Activated CD4-positive, alpha-beta T cell treated with anti-CD3 and anti-CD28 coated beads, Interleukin-10, Interleukin-2, amounts not matched to agents 100 ng/mL and 50 ng/mL, durations not matched to agents 16 hours and 8 hours (primary cell): ENCODE measurements at regions not wholly inside any gene's neighbourhood (a gene's known extent, or its start where the extent isn't known, plus 50 kb on each side); places are given as distances from the start of the nearest gene placed in this dataset.

Experiments
- DNase-seq: peaks from one replicate; pipeline ENCODE4 v3.0.0-alpha.2; 2020

- no peak for DNase-seq
Measured at GRCh38 chr3:127370906-127371305, 83.1 kb upstream of the PRR20G start.

DNA sequence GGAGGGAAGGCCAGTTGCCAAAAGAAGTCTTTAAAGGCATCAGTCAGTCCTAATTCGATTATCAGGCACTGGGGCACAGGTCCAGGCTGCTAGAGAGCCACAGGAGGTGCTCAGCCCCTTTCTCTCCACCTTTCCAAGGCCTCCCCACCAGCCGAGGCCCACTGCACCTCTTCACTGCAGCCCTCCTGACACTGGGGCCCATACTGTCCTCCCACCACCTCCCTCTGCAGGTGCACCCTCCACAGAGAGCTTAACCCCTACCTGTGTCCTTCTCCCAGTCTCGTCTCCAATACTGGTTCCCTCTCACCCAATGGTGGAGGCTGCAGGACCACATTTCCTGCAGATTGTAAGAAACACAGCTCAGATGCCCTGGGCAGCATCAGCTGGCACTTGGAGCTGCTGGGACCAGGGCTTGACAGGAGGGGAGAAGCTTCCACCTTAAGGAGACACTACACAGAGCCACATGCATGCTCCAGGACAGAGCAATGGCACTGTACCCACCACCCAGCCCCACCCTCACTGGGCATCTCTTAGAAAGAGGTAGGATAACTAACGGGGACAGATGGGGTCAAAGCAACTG is 81.6 kb upstream of the PRR20G start:
- DNase-seq, result no peak

GRCh38 chr3:127368186-127369032 is 80.6 kb upstream of the PRR20G start:
- DNase-seq, result no peak

GRCh38 chr3:127367593-127367992 is 79.7 kb upstream of the PRR20G start:
- no peak for DNase-seq

- DNase-seq, result no peak
Measured at GRCh38 chr3:127366383-127366782, 78.5 kb upstream of the PRR20G start.

DNA sequence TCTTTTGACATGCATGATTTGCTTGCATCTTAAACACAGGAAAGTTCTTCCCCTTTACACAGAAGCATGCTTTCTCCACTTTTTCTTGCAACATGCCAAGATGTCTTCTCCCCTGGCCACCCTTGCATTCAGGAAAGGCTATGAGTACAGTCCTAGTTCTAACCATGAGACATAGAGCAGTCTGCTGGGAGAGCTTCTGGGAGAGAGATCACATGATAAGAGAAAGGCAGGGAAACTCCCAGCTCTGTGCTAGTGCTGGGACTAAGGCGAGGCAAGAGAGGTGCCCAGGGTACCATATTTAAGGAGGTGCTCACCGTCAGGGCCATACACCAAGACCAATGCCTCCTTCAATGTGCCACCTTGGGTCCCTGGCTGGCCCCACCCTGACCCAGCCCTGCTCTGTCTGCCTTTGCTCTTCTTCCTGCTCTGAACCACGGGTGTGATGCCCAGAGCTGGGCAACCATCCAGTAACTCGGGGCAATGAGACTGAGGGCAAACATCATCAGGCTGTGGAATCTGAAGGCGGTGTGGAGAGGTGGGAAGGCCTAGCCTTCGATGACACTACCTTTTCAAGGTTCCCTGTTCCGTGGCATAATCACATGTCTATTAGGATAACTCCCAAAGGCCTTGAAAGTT is 77.4 kb upstream of the PRR20G start:
- no peak for DNase-seq

GRCh38 chr3:127363891-127364290 is 76.0 kb upstream of the PRR20G start:
- no peak for DNase-seq

DNA sequence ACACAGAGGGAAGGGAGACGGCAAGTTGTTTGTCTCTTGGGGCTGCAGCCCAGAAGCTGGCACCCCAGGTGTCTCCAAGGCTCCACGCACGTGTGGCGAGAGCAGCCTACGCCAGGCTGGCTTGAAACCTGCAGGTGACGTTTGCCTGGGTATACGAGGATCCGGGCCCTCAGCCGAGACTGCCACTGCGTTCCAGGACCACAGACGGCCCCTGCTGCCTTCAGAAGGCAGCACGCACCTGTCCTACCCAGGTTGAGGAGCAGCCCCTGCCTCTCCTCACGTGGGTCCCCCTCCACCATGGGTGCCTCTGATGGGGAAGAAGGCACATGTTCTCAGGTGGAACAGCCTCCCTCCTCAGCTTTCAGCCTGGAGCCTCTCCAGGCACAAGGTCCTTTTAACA is 75.3 kb upstream of the PRR20G start:
- DNase-seq, result no peak

DNA sequence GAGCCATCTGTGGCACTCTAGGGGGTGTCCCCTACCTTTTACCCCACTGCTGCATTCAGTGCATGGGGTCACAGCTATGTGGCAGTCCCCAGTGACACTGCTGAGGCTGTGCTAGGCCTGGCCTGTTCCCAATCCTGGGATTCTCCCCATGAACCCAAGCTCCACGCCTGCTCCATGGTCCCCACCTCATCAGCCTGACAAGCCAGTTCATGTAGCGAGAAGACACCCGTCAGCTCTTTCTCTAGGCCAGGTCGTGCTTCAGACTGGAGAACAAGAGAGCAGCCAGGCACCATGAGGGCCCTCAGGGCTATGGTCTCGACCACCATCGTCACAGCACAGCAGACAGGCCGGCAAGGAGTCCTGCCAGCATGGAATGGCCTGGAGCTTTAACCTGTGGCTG is 72.8 kb upstream of the PRR20G start:
- no peak for DNase-seq

- DNase-seq, result no peak
Measured at GRCh38 chr3:127358641-127359040, 70.8 kb upstream of the PRR20G start.

DNA sequence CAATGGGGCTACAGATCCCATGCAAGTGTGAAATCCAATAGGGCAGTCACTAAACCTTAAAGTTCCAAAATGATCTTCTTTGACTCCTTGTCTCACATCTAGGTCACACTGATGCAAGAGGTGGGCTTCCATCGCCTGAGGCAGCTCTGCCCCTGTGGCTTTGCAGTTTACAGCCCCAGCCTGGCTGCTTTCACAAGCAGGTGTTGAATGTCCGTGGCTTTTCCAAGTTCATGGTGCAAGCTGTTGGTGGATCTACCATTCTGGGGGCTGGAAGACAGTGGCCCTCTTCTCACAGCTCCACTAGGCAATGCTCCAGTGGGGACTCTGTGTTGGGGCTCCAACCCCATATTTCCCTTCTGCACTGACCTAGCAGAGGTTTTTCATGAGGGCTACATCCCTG is 68.5 kb upstream of the PRR20G start:
- no peak for DNase-seq

GRCh38 chr3:127354761-127355160 is 66.9 kb upstream of the PRR20G start:
- no peak for DNase-seq

DNA sequence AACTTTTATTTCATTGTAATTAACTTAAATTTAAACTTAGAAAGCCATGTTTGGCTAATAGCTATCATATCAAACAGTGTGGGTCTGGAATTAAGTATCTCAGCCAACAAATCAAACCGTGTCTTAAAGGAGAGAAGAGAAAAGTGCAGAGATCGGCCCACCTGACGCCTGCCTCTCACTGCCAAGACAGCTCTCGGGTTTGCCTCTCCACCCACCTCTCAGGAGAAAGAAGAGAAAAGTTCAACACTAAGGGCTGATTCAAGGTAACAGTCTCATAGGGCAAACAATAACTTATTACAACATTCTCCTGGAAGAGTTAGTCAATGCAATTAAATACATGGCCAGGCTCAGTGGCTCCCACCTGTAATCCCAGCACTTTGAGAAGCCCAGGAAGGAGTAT is 64.8 kb upstream of the PRR20G start:
- DNase-seq, result no peak

GRCh38 chr3:127351775-127352350 is 64.0 kb upstream of the PRR20G start:
- no peak for DNase-seq

DNA sequence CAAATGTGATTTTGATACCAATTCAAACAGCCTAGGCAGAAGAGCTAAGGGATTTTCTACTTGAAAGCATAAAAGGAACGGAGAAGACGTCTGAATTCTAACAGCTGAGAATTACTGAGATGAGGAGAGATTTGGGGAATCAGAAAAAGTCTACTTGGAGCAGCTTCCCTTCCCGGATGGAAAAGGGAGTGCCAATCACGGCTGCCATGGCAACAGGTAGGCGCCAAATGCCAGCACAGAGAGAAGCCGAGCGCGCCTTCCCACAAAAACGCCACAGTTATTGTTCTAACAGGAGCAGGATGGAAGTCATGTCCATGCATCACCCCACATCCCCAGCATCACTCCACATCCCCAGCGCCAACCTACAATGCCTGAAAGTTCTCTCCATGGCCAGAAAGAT is 63.5 kb upstream of the PRR20G start:
- DNase-seq, result no peak

DNA sequence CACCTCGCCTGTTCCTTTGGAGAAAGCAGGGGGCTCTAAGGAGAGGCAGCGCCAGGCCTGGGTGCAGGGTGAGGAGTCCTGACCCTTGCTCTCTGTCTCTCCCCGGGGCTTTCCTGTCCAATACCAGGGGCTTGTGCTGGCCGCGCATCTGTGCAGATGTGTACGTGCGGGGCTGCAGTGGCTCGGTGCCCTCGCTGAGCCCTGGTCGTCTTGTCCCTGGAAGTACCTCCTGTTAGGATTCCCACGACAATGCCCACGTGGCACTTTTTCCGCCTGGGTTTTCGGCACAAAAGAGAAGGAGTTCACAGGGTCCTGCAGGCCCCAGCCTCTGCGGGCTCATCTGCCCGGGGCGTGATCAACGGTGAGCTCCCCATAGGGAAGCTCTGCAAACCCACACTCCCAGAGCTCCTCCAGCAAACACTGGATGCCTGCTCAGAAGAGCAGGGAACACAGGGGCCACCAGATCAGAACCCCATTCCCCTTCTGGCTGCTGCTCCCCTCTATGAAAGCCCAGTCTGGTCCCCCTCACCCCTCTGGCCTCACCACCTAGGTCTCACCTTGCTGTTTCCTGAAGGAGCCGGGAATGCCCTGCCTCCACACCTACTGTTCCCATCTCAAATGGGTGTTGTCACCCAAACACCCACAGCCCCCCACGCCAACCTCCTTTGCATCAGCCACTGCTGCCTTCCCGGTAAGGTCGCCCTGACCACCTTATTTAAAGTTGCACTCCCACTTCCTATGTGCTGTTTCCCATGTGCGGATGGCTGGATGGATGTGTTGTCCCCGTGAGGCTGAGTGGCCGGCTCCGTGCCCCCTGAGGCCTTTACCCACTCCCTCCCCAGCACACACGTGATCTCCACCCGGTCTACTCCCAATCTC is 62.6 kb upstream of the PRR20G start:
- no peak for DNase-seq

- no peak for DNase-seq
Measured at GRCh38 chr3:127349501-127350171, 61.8 kb upstream of the PRR20G start.

DNA sequence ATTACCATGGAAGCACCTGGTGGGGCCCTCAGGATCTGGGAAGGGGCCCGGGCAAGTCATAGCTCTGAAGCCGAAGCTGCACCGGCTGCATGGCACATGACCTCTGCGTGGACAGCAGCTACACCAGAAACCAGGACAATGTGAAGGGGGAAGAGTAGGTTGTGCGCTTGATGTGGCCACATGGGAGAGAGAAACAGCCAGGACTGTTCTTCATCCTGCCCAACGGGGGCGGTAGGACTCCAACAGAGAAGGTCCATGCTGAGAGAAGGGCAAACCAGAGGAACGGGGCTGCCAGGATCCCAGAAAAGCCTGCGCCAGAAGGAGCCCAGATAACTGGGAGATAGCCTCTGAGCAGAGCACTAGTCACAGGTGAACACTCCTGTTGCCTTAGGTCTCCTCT is 54.9 kb upstream of the PRR20G start:
- no peak for DNase-seq

DNA sequence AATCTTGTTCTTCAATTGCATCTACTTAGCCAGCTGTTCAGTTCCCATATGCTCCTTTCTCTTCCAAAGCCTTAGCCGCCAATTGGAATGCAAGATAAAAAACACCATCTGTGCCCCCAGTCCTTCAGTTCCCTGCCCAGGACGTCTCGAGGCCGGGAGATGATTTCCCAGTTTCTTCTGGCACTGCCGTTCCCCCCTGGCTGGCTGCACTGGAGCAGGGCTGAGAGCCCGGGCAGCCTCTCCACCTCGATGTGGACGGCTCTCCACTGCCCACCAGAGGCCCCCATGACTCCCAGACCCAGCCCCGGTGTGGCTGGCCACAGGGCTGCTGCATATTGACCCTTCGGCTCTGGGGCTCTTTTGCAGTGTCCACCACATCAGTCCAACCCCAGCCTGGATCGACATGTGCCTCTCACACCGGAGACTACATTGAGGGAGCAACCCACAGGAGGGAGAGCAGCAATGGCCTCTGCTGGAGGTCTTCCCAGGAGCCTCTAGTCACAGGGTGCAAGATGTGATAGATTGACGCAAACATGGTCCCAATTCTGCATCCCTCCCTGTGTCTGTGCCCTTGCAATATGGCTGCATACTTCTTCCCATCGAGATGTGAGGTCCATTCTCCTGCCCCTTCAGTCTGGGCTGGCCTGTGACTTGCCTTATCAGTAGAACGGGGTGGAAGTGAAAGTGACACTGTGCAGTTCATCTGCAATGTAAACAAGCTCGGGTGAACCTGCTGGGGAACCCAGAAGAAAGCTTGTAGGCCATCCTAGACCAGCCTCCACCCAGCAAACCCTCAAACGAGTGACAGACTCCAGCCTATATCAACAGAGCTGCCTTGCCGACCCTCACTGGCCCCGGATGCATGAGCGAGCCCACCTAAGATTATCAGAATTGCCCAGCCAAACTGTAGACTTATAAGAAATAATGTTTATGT is 52.3 kb upstream of the PRR20G start:
- no peak for DNase-seq

GRCh38 chr3:127339016-127339415 is 51.2 kb upstream of the PRR20G start:
- DNase-seq, result no peak

GRCh38 chr3:127337911-127338531 is 50.2 kb upstream of the PRR20G start:
- DNase-seq, result no peak
